ENCODE measurements at regions not wholly inside any gene's neighbourhood (a gene's known extent, or its start where the extent isn't known, plus 50 kb on each side); places are given as distances from the start of the nearest gene placed in this dataset.
"Not testable (repeated sequence)": the region's sequence is repeated elsewhere in the genome, so short reads cannot be mapped to it uniquely, and the experiment has no call there.

DNA sequence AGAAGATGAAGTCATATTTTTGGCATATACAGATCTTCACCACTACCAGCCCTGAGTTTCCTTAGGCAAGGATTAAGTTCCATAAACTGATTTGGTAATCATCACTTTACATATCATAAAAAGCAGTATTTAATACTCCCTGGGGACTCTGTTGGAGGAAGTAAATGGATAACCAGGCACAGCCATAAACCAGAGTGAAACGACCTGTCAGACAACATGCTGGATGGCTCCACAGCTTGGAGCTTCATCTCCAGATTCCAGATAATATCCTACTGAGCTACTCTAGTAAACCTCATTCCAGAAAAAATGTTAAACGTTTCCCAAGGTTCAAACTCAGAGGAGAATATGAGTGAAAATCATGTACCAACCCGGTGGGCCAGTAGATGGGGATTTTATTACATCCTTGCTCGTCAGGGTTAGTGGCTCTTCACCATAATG lies 109.2 kb downstream of the BASP1 start:
- no peak for DNase-seq

- no peak for DNase-seq
Observed at GRCh38 chr5:17327048-17327625, 109.7 kb downstream of the BASP1 start.

- DNase-seq, result no peak
Observed at GRCh38 chr5:17329571-17329970, 112.1 kb downstream of the BASP1 start.

DNA sequence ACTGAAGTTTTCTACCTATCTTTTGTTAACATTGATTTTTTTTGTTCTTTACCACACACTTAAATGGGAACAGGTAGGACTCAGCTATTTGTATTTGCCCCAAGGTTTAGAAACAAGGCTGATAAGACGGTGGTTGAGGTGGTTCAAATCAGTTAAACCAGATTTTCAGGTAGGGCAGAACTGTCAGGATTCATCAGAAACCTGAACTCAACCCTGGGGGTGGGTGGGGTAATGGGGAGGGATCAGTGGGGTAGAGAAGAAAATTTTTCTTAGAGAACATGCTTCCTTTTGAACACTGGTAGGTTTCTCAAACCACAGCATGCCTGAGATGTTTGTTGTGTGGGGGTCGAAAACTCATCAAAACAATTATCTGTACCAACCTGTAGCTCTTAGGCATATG lies 113.0 kb downstream of the BASP1 start:
- no peak for DNase-seq

DNA sequence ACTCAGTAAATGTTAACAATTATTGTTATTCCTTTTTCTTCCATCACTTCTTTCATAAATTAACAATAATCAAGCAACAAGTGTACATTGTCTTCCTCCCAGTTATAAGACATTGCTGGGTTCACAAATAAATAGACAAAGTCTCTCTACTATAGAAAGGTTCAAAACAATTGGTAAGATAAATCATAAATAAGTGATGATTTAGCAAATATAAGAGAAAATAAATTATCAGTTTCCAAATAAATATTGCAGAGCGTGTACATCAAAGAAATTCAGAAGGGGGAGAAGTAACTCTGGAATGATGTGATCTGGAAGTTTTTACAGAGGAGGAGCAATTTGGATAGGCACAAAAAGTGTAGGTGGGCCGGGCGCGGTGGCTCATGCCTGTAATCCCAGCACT lies 114.2 kb downstream of the BASP1 start:
- no peak for DNase-seq

DNA sequence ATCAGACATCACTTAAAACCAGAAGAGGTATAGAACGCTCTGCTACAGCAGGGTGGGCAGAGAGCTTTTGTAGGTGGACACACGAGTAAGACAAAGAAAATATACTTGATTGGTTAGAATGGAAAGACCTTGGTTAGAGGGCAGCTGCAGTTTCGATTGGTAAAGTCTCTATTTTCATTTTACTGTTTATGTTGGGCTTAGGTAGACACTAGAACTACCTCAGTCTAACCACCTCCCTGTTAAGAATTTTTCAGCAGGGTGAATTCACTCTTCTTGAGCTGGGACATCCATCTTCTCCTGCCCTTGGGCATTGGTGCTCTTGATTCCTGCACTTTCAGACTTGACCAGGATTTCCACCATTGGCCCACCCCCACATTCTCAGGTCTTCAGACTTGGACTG lies 116.3 kb downstream of the BASP1 start:
- DNase-seq, result no peak

DNA sequence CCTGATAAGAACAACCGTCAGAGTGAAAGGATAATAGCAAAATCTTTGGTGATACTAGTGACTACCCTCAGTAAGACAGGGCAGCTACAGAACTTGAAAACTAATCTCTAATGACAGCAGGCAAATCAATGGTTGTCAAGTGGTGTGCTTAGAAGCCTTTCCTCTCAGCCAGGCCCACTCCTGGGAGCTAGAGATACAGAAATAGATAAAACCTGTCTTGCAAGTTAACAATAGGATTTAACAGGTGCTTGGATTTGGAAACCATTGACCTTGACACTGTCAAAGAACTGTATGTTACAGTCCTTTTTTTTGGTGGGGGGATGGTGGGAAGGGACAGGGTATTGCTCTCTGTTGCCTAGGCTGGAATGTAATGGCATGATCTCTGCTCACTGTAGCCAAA lies 118.6 kb downstream of the BASP1 start:
- DNase-seq, result no peak

GRCh38 chr5:17336723-17337122 lies 119.3 kb downstream of the BASP1 start:
- not testable (repeated sequence) for DNase-seq

DNA sequence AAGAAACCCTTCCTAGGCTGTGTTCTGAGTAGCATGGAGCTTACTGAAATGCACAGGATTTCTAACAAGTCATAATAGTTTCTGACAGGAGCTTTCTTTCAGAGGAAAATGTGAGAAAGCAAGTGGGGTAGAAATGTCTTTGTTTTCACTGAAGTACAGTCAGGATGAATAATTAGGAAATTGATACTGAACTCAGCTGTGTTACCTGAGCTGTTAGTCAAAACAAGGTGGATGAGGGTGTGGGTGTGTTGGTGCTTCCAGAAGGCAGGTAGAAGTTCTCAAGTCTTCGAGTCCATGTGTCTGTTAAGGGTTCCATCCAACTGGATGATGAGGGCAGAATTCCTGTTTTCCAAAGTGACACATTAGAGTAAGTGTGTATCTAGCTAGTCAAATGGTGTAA lies 122.4 kb downstream of the BASP1 start:
- no peak for DNase-seq

DNA sequence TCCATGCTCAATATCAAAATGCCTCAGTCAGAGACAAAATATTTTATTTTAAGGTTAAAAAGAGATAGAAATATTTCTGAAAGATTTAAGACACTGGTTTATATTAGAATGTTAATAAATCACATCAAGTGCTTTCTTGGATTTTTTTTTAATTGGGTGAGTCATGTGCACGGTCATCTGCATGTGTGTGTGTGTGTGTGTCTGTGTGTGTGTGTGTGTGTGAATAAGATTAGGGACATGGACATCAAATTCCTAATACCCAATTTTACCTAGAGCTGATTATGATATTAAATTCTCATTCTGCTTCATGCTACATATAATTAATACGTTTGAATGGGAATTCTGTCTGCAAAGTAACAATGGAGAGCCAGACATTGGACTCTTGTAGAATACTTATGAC lies 122.9 kb downstream of the BASP1 start:
- no peak for DNase-seq

DNA sequence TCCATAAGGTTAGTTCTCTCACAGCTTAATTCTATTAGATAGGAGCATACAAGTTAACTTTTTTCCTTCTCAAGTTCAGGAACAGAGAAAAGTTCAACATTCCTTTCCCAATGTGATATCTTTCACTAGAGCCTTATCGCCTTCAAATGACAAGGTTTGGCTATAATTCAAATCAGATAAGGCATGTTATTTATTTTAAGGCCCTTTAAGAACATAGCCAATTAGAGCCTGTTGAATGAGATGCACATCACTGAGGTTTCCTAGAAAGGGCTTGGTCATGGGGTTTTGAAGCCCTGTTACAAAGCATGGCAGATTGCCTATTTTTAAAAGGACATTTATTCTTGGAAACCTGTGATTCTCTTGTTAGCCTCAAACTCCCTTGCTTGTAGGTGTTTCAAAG lies 123.4 kb downstream of the BASP1 start:
- DNase-seq, result no peak

DNA sequence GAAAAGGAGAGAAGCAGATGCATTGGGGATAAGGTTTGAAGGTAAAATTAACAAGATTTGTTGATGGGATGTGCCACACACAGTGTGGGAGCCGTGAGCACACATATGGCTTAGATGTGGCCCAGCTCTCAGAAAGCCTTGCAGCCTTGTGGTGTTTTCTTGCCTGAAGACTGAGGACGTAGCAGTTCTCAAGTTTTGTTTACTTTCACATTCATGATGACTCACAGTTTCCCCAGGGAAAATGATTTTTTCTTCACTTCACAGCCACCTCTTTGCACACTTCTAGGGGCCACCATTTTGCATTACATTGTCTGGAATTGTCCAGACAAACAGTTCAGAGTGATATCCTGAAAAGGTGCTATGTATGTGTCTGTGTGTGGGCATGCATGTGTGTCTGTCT lies 126.2 kb downstream of the BASP1 start:
- no peak for DNase-seq

- DNase-seq, result no peak
Observed at GRCh38 chr5:17346811-17347210, 129.4 kb downstream of the BASP1 start.

GRCh38 chr5:17352223-17352622 lies 134.8 kb downstream of the BASP1 start:
- DNase-seq, result no peak

DNA sequence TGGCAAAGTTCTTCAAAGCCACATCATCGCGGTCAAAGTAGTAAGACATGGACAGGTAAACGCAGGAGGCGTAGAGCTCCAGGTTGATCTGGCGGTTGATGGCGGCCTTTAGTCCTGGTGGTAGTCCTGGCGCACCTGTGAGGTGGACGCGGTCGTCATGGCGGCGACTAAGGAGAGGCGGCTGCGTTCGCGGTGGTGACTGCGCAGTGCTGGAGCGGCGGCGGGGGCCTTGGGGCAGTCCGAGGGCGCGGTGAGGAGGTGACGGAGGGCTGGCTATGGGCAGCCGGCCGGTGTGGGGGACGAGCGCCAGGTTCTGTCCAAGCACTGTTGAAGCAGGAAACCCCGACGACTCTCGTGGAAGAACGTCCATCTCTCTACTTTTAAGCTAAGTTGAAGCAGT lies 136.8 kb downstream of the BASP1 start:
- DNase-seq, result no peak

DNA sequence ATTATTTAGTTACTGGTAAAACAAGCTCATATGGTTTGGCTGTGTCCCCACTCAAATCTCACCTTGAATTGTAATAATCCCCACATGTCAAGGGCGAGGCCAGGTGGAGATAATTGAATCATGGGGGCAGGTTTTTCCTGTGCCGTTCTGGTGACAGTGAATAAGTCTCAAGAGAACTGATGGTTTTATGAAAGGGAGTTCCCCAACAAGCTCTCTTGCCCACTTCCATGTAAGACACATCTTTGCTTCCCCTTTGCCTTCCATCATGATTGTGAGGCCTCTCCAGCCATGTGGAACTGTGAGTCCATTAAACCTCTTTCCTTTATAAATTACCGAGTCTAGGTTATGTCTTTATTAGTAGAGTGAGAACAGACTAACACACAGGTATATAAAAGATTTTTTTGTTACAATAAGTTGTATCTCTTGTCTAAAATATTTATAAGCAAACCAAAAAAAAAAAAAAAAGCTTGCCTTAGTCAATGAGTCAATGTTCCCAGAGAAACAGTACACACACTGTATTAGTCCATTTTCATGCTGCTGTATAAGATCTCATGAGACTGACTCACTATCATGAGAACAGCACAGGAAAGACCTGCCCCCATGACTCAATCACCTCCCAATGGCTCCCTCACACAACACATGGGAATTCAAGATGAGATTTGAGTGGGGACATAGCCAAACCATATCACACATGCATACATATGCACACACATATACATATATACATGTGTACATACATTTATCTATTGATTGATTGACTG lies 138.3 kb downstream of the BASP1 start:
- no peak for DNase-seq

GRCh38 chr5:17356551-17356950 lies 139.1 kb downstream of the BASP1 start:
- DNase-seq, result no peak

- no peak for DNase-seq
Observed at GRCh38 chr5:17357504-17357903, 140.1 kb downstream of the BASP1 start.

GRCh38 chr5:17358031-17358430 lies 140.0 kb upstream of the TAF11L2 start:
- no peak for DNase-seq

- no peak for DNase-seq
Observed at GRCh38 chr5:17359451-17360011, 138.5 kb upstream of the TAF11L2 start.

- DNase-seq, result no peak
Observed at GRCh38 chr5:17360879-17361278, 137.2 kb upstream of the TAF11L2 start.

- DNase-seq, result no peak
Observed at GRCh38 chr5:17361331-17361730, 136.7 kb upstream of the TAF11L2 start.

DNA sequence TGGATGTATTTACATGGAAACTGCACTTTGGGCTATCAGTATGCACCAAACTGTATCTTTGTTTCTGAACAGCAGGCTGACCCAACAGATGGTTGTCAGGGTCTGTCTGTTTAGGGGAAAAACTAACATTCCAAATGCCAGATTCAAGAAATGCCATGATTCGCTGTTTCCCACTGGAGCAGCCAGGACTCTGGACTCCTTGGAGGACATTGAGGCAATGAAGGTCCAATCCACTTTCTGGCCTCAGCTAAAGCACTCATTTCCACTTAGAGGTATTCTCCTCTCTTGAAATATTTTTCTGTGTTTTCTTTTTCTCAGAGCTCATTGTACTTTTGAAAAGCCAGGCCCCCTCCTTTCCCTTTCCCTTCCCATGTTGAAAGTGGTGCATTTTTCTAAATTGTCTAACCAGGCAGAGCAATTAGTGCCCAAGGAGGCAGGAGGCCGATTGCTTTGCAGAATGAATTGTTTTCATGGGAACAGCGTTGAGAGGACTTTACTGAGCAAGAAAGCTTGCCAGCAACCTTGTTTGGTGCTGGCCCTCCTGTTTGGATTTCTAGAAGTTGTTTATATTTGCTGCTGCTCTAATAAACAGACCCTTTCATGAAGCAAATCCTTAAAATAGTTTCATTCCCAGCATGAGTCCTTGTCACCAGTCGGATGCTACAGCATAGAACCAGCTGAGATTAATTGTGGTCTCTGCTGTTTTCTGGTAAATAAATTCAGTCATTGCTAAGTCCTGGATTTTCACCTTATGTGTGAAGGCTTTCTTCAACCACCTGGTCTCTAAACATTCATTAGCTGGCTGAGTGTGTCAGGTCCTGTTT lies 132.8 kb upstream of the TAF11L2 start:
- DNase-seq, result no peak

DNA sequence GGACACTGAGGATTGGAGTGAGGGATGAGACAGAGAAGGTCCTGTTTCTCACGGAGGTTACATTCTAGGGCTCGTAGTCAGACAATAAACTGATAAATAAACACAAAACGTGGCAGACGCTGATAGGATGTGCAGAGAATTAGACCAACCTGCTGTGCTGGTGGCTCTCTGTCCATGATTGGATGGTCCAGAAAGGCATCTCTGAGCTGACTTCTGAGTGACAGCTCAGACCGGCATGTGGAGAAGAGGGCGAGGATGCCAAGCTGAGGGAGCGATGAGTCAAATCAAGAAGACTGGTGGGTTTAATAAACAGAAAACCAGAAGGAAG lies 132.3 kb upstream of the TAF11L2 start:
- DNase-seq, result no peak
